Panc1 (cell line): ENCODE measurements at regions not wholly inside any gene's neighbourhood (a gene's known extent, or its start where the extent isn't known, plus 50 kb on each side); places are given as distances from the start of the nearest gene placed in this dataset.

Experiments
- ATAC-seq: fragments of 200-7000 bp; cut with Tn5 transposase; 2 replicates; pipeline ENCODE4 v1.9.1; 2020; ENCODE audit warnings: mild to moderate bottlenecking, moderate library complexity
- BruUV-seq: library from RNA; stranded (reverse); fragments of 400-500 nt; replicated peaks from 2 replicates; lab custom pipeline; 2021; lab: Mats Ljungman, UMichigan
- CTCF ChIA-PET: fragments of 300-600 bp; sonication (Branson Sonifier 250); formaldehyde crosslinking; loops from one replicate; lab custom pipeline; 2022; ENCODE audit warnings: antibody characterized with exemption; lab: Charles Lee
- POLR2A ChIA-PET: fragments of 300-600 bp; sonication (Branson Sonifier 250); formaldehyde crosslinking; loops from one replicate; lab custom pipeline; 2022; ENCODE audit warnings: antibody characterized with exemption; lab: Charles Lee
- DNase-seq: peaks from one replicate; pipeline ENCODE4 v3.0.0-alpha.2; 2010; ENCODE audit warnings: low read depth, low spot score
- H3K27ac ChIP-seq: 2 replicates; pipeline ENCODE4 v1.5.1; 2011; ENCODE audit warnings: mild to moderate bottlenecking, low read length, inconsistent platforms
- H3K27me3 ChIP-seq: fragments of 200-500 bp; sonication (Bioruptor generic); 2 replicates; pipeline ENCODE4 v1.6.0; 2014; ENCODE audit warnings: low read length, inconsistent platforms; ENCODE audit not compliant: control insufficient read depth, insufficient read depth
- H3K36me3 ChIP-seq: fragments of 200-500 bp; sonication (Bioruptor generic); 2 replicates; pipeline ENCODE4 v1.5.1; 2014; ENCODE audit warnings: inconsistent platforms, mild to moderate bottlenecking, low read length, moderate library complexity; ENCODE audit not compliant: control insufficient read depth, insufficient read depth
- H3K4me1 ChIP-seq: 2 replicates; pipeline ENCODE4 v1.5.1; 2011; ENCODE audit warnings: inconsistent platforms, mild to moderate bottlenecking, low read length, moderate library complexity; ENCODE audit not compliant: control insufficient read depth, insufficient read depth
- H3K4me3 ChIP-seq, 2 experiments: 2 replicates each; pipeline ENCODE4 v1.5.1; 2011 to 2012; ENCODE audit warnings: low read depth in 2 of 2, low read length in 2 of 2, mild to moderate bottlenecking in 2 of 2, inconsistent platforms in 1 of 2, moderate library complexity in 1 of 2
- H3K9me3 ChIP-seq: fragments of 200-500 bp; sonication (Bioruptor generic); 2 replicates; pipeline ENCODE4 v1.5.1; 2014; ENCODE audit warnings: low read depth, mild to moderate bottlenecking, inconsistent platforms, low read length, moderate library complexity; ENCODE audit not compliant: control insufficient read depth, insufficient read depth
- CTCF ChIP-seq: fragments of 450-650 bp; IDR thresholded peaks from 2 replicates; pipeline ENCODE4 v1.5.1; 2017; ENCODE audit warnings: mild to moderate bottlenecking
- POLR2AphosphoS5 ChIP-seq: IDR thresholded peaks from 2 replicates; pipeline ENCODE4 v1.6.1; 2012; ENCODE audit warnings: mild to moderate bottlenecking, low read depth, low read length, moderate library complexity
- REST ChIP-seq, 2 experiments: IDR thresholded peaks; 2 replicates each; pipeline ENCODE4 v1.6.1; 2011 to 2012; ENCODE audit warnings: low read depth in 2 of 2, control low read depth in 1 of 2, low read length in 1 of 2, mild to moderate bottlenecking in 1 of 2, moderate library complexity in 1 of 2; ENCODE audit not compliant: insufficient read depth in 1 of 2
- SIN3A ChIP-seq: IDR thresholded peaks from 2 replicates; pipeline ENCODE4 v1.6.1; 2012; ENCODE audit warnings: low read depth, mild to moderate bottlenecking, low read length, moderate library complexity, borderline replicate concordance; ENCODE audit not compliant: insufficient read depth
- TCF7L2 ChIP-seq: IDR thresholded peaks from 2 replicates; pipeline ENCODE4 v1.6.1; 2011; ENCODE audit warnings: mild to moderate bottlenecking, low read depth, low read length, inconsistent platforms
- in situ Hi-C: cut with HindIII; loops from 2 replicates; pipeline ENCODE4 v1.10.0; 2016; ENCODE audit warnings: low sequenced_read_pairs, low pct_unique_long_range_greater_than_20kb
- intact Hi-C: fragments of 100-400 bp; cut with micrococcal nuclease; formaldehyde crosslinking; loops from one replicate; pipeline ENCODE4 v1.10.0; 2022; ENCODE audit not compliant: unreplicated experiment

- ChIA-PET POLR2A (no interaction called here), CTCF (no interaction called here)
- H3K4me1 ChIP-seq: no peaks in the 10 kb centered on the region
- ATAC-seq (no peak), DNase-seq (no peak)
- TF ChIP-seq SIN3A (no peak), TCF7L2 (no peak), REST (IDR thresholded peaks at IDR 0.05; ENCODE audit: insufficient read depth in 1 of 2, low read depth in 2 of 2, low read length in 1 of 2) (no peak), CTCF (no peak)
- H3K27ac ChIP-seq: no peak overlapping the region
- H3K9me3 ChIP-seq: no peaks in the 10 kb centered on the region
- intact Hi-C loops: no loop called here
- no peaks in the 10 kb centered on the region for H3K36me3 ChIP-seq
- H3K4me3 ChIP-seq: no peak overlapping the region
- no TSS peak for BruUV-seq
- in situ Hi-C loops: no loop called here
- no peaks in the 10 kb centered on the region for H3K27me3 ChIP-seq
These were observed 163.1 kb downstream of the ESM1 start for GRCh38 chr5:54822324-54822687.

- intact Hi-C loops: no loop called here
- BruUV-seq: no TSS peak
- Histone ChIP-seq H3K27me3 (no peaks in the 10 kb centered on the region), H3K4me1 (no peaks in the 10 kb centered on the region), H3K27ac (no peak overlapping the region), H3K4me3 (no peak overlapping the region), H3K9me3 (no peaks in the 10 kb centered on the region), H3K36me3 (no peaks in the 10 kb centered on the region)
- DNase-seq: no peak
- ChIA-PET CTCF (no interaction called here), POLR2A (no interaction called here)
- no peak for ATAC-seq
- in situ Hi-C loops: no loop called here
- no peak for TF ChIP-seq TCF7L2
- TF ChIP-seq SIN3A: no peak
- no peak for TF ChIP-seq REST (IDR thresholded peaks at IDR 0.05; ENCODE audit: insufficient read depth in 1 of 2, low read depth in 2 of 2, low read length in 1 of 2)
- no peak for TF ChIP-seq POLR2AphosphoS5
- TF ChIP-seq CTCF: no peak
These were observed 163.7 kb downstream of the ESM1 start for GRCh38 chr5:54821445-54822323.
